ENCODE measurements at regions not wholly inside any gene's neighbourhood (a gene's known extent, or its start where the extent isn't known, plus 50 kb on each side); places are given as distances from the start of the nearest gene placed in this dataset.
"Not testable (repeated sequence)": the region's sequence is repeated elsewhere in the genome, so short reads cannot be mapped to it uniquely, and the experiment has no call there.

DNA sequence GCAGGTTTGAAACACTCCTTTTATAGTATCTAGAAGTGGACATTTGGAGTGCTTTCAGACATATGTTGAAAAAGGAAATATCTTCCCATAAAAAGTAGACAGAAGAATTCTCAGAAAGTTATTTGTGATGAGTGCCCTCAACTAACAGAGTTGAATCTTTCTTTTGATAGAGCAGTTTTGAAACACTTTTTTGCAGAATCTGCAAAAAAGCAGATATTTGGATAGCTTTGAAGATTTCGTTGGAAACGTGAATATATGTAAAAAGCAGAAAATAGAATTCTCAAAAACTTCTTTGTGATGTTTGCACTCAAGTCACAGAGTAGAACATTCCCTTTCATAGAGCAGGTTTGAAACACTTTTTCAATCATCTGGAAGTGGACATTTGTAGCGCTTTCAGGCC lies 676.4 kb upstream of the ZNF337 start:
- not testable (repeated sequence) for DNase-seq (ENCODE audit: low read depth in 2 of 2)

DNA sequence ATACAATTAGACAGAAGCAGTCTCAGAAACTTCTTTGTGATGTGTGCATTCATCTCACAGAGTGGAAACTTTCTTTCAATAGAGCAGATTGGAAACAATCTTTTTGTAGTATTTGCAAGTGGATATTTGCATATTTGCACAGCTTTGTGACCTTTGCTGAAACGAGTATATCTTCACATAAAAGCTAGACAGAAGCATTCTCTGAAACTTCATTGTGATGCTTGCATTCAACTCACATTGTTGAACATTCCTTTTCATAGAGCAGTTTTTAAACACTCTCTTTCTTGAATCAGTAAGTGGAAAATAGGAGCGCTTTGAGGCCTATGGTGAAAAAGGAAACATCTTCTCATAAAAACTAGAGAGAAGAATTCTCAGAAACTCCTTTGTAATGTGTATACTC lies 657.9 kb upstream of the ZNF337 start:
- DNase-seq (ENCODE audit: low read depth in 2 of 2): no peak

DNA sequence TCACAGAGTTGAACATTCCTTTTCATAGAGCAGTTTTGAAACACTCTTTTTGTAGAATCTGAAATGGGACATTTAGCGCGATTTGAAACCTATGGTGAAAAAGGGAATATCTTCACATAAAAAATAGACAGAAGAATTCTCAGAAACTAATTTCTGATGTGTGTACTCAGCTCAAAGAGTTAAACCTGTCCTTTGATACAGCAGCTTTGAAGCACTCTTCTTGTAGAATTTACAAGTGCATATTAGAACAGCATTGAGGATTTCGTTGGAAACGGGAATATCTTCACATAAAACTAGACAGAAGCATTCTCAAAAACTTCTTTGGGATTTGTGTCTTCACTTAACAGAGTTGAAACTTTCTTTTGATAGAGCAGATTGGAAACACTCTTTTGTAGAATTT lies 650.7 kb upstream of the ZNF337 start:
- no peak for DNase-seq (ENCODE audit: low read depth in 2 of 2)

DNA sequence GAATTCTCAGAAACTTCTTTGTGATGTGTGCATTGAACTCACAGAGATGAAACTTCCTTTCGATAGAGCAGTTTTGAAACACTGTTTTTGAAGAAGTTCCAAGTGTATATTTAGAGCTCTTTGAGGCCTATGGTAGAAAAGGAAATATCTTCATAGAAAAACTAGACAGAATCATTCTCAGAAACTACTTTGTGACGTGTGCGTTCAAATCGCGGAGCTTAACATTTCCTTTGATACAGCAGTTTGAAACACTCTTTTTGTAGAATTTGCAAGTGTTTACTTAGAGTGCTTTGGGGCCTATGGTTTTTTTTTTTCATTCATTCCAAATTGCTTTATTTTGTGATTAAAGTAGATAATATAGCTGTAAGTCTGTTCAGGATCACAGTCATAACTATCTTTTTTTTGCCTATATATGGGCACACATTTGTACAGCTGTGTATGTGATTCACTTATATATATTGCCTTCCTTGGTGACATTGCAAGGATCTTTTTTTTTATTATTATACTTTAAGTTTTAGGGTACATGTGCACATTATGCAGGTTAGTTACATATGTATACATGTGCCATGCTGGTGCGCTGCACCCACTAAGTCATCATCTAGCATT lies 643.9 kb upstream of the ZNF337 start:
- not testable (repeated sequence) for DNase-seq (ENCODE audit: low read depth in 2 of 2)

DNA sequence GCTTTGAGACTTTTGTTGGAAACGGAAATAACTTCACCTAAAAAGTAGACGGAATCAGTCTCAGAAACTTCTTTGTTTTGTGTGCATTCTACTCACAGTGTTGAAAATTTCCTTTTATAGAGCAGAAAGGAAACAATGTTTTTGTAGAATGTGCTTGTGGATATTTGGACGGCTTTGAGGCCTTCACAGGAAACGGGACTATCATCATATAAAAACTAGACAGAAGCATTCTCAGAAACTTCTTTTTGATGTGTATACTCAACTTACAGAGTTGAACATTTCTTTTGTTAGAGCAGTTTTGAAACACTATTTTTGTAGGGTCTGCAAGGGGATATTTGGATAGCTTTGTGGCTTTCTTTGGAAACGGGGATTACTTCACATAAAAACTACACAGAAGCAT lies 627.5 kb upstream of the ZNF337 start:
- no peak for DNase-seq (ENCODE audit: low read depth in 2 of 2)

DNA sequence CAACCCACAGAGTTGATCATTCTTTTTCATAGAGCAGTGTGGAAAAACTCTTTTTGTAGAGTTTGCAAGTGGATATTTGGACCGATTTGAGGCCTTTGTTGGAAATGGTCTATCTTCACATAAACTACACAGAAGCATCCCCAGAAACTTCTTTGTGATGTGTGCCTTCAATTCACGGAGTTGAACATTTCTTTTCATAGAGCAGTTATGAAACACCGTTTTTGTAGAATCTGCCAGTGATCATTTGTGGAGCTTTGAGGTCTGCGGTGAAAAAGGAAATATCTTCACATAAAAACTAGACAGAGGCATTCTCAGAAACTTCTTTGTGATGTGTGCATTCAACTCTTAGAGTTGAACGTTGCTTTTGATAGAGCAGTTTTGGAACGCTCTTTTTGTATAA lies 618.4 kb upstream of the ZNF337 start:
- no peak for DNase-seq (ENCODE audit: low read depth in 2 of 2)

DNA sequence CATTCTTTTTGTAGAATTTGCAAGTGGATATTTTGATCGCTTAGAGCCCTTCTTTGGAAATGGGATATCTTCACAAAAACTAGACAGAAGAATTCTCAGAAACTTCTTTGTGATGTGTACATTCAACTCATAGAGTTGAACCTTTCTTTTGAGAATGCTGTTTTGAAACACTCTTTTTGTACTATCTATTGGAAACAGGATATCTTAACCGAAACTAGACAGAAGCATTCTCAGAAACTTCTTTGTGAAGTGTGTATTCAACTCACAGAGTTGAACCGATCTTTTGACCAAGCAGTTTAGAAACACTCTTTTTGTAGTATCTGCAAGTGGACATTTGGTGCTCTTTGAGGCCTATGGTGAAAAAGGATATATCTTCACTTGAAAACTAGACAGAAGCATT lies 613.1 kb upstream of the ZNF337 start:
- DNase-seq (ENCODE audit: low read depth in 2 of 2): not testable (repeated sequence)

DNA sequence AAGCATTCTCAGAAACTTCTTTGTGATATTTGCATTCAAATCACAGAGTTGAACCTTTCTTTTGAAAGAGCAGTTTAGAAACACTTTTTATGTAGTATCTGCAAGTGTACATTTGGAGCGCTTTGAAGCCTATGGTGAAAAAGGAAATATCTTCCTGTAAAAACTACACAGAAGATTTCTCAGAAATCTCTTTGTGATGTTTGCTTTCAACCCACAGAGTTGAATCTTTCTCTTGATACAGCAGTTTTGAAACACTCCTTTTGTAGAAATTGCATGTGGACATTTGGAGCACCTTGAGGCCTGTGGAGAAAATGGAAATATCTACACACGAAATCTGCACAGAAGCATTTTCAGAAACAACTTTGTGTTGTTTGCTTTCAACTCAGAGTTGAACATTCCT lies 612.3 kb upstream of the ZNF337 start:
- no peak for DNase-seq (ENCODE audit: low read depth in 2 of 2)

DNA sequence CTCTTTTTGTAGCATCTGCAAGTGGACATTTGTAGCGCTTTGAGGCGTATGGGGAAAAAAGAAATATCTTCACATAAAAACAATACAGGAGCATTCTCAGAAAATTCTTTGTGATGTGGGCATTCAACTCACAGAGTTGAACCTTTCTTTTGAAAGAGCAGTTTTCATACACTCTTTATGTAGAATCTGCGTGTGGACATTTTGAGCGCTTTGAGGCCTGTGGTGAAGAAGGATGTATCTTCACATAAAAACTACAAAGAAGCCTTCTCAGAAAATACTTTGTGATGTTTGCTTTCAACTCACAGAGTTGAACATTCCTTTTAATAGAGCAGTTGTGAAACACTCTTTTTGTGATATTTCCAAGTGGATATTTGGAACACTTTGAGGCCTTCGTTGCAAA lies 598.4 kb upstream of the ZNF337 start:
- no peak for DNase-seq (ENCODE audit: low read depth in 2 of 2)

DNA sequence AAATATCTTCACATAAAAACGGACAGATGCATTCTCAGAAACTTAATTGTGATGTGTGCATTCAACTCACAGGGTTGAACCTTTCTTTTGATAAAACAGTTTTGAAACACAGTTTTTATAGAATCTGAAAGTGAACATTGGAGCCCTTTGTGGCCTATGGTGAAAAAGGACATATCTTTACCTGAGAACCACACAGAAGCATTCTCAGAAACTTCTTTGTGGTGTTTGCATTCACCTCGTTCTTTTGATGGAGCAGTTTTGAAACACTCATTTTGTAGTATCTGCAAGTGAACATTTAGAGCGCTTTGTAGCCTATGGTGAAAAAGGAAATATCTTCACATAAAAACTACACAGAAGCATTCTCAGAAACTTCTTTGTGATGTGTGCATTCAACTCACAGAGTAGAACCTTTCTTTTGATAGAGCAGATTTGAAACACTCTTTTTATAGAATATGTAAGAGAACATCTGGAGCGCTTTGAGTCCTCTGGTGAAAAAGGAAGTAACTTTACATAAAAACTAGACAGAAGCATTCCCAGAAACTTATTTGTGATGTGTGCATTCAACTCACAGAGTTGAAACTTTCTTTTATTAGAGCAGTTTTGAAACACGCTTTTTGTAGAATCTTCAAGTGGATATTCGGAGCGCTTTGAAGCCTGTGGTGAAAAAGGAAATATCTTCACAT lies 591.9 kb upstream of the ZNF337 start:
- DNase-seq (ENCODE audit: low read depth in 2 of 2): not testable (repeated sequence)

DNA sequence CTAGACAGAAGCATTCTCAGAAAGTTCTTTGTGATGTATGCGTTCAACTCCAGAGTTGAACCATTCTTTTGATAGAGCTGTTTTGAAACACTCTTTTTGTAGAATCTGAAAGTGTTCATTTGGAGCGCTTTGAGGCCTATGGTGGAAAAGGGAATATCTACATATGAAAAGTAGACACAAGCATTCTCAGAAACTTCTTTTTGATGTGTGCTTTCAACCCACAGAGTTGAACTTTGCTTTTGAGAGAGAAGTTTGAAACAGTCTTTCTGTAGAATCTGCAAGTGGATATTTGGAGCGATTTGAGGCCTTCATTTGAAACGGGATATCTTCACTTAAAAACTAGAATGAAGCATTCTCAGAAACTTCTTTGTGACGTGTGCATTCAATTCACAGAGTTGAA lies 582.6 kb upstream of the ZNF337 start:
- no peak for DNase-seq (ENCODE audit: low read depth in 2 of 2)

DNA sequence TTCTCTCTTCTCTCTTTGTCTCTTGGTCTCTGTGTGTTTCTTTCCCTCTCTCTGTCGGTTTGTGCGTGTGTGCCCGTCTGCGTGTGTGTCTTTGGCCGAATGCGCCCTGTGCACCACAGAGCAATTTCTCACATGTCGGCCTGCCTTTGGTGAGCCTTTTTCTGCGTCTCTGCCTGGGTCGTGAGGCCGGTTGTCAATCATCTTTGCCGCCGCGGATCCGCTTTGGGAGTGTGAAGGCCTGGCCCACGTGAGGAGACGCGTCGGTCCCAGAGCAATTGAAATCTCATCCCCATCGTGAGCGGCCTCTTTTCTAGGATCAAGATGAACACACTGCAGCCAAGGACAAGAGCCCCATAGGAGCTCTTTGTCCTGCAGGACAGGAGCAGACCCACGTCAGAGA lies 580.7 kb upstream of the ZNF337 start:
- no peak for DNase-seq (ENCODE audit: low read depth in 2 of 2)

DNA sequence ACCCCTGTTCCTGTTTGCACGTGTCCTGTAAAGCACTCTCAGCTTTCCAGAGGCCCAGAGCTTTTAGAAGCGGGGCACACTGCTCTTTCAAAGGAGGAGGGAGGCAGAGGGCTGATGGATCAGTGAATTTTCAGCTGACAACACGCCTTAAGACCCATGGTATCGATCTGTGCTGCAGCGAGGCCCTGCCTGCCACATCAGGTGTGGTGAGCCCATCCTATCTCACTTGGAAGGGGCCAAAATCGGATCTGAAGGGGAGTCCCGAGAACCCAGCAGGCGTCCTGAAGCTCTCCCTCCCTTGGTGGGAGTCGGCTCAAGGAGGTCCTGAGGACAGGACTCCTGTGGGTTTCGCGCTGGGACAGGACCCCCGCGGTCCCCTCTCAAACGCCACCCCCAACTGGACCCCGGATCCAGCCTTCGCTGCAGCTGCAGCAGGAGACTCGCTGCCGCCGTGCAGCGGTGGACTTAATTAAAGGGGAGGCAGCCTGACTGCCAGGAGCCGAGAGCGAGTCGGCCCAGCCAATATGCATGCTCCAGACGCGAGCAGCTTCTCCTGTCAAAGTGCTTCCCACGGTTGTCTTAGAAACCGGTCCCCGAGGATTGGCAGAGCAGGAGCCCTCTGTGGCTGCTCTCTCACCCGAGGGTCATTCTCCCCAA lies 580.0 kb upstream of the ZNF337 start:
- no peak for DNase-seq (ENCODE audit: low read depth in 2 of 2)

DNA sequence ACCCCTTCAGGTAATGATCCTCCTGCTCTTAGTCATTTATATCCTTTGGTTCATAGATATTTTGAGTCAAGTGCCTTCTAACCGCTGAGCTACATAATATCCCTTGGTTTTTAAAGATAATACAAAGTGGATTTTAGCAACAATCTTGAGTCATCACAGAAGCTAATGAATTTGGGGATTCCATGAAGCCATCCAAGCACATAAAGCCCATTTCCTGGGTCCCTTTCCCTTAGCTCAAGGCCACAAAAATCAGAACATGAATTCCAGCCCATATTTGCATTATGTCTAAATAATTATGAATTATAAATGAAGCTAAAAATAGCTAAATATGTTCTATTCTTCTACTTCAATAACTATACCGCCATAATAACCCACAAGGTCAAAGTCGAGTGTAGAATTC lies 572.1 kb upstream of the ZNF337 start:
- DNase-seq (ENCODE audit: low read depth in 2 of 2): not testable (repeated sequence)

DNA sequence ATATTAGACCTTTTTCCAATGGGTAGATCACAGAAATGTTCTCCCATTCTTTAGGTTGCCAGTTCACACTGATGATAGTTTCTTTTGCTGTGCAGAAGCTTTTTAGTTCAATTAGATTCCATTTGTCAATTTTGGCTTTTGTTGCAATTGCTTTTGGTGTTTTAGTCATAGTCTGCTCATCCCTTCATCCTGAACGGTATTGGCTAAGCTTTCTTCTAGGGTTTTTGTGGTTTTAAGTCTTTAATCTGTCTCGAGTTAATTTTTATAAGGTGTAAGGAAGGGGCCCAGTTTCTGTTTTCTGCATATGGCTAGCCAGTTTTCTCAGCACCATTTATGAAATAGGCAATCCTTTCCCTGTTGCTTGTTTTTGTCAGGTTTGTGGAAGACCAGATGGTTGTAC lies 564.3 kb upstream of the ZNF337 start:
- not testable (repeated sequence) for DNase-seq (ENCODE audit: low read depth in 2 of 2)

DNA sequence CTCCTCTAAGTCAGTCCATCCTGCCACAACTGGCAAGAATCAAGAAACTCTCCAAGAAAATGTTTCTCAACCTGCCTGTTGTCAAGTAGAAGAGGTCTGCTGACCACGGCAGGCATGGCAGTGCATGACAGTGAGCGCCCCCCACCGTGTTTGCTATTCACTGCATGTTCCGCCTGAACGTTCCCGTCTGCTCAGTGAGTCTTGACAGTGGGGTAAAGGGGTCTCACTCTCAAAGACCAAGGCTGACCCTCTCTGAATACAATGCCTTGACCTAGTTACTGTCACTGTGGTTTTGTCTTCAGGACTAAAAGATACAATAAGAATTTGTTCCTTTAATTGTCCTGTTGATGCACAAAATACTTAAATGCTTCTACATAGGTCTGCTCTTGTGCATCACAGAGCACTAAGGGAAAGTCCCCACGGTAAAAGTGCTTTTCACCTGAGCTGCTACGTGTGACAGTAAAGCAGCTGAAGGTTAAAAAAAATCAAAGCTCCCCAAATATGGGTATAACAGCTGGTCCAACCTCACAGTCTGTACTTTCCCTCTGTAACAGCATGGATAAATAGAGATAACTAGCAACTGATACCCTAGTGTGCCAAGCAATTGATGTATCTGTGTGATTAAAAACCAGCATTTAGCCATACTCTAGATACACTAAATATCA lies 555.8 kb upstream of the ZNF337 start:
- not testable (repeated sequence) for DNase-seq (ENCODE audit: low read depth in 2 of 2)

DNA sequence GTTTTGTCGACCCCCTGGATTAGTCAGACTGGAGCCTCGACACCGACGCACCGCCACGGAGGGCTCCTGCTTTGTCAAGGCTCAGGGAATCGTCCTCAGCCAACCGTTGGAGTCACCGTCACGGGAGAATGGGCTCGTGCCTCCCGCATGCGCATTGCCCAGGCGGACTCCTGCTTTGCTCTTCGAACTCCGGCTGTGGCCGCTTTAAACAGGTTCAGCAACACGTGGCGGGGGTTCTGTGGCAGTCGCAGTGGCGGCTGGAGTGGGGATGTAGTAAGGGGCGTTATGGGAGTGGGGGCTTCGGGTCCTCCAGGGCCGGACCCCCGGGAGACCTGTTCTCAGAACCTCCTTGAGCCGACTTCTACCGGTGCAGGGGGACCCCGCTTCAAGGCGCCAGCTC lies 554.7 kb upstream of the ZNF337 start:
- not testable (repeated sequence) for DNase-seq (ENCODE audit: low read depth in 2 of 2)

DNA sequence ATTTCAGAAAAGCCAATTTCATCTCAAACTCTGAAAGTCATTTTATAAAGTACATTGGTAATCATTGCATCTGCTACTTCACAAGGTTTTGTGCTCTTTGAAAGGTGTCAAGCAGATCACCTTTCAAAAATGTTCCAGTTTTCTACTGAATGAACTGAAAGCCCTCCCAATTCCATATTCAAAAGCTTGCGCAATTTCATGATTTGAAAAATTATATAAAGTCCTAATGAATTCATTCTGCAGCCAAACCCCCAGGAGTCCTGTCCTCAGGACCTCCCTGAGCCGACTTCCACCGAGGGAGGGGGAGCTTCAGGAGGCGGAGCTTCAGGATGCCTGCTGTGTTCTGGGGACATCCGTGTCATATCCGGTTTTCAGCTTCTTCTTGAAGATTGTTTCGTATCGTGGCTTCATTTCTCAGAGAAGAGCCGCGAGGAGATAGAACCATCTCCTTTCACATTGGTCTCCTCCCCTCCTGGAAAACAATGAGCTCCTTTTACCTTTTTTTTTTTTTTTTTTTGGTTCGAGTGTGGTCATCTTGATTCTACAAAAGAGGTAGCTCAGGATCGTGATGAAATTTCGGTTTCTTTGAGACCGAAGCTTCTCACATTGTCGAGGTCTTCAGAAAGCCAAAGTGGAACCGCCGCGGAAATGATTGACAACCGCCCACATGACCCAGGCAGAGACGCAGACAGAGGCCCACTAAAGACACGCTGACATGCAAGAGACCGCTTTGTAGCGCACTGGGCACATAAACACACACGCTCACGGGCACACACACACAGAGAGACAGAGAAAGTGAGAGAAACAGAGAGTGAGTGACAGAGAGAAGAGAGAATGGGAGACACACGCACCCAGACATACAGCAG lies 553.8 kb upstream of the ZNF337 start:
- not testable (repeated sequence) for DNase-seq (ENCODE audit: low read depth in 2 of 2)

DNA sequence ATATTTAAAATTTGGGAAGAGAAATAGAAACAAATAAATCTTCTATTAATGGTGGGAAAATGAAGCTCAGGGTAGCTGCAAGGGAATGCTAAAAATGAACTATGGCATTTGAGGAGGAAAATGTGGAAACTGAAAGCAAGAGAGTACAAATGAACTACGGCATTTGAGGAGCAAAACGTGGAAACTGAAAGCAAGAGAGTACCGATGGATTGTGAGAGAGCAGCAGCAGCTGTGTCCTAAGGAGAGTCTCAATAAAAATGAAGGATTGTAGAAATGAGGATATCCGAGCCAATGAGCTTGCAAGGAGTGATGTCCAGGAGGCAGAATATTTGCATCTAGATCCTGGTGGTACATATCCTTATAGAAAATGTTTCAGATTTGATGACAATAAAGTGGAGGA lies 547.1 kb upstream of the ZNF337 start:
- DNase-seq (ENCODE audit: low read depth in 2 of 2): no peak

DNA sequence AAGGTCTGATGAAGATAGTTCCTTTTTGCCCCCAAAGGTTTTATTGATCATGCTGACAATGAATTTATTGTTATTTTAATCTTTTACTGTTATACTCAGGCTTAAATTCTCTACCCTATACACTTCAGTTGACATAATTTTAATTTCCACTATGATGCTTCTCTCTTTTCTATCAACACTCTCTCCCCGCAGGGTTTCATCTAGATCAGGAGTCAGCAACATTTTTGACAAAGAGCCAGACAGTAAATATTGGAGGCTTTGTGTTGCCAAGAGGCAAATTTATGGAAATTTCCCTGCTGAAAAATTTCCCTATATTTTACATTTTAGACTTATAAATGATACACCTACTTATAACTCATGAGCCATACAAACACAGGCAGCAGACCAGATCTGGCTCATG lies 524.0 kb upstream of the ZNF337 start:
- DNase-seq (ENCODE audit: low read depth in 2 of 2): not testable (repeated sequence)

DNA sequence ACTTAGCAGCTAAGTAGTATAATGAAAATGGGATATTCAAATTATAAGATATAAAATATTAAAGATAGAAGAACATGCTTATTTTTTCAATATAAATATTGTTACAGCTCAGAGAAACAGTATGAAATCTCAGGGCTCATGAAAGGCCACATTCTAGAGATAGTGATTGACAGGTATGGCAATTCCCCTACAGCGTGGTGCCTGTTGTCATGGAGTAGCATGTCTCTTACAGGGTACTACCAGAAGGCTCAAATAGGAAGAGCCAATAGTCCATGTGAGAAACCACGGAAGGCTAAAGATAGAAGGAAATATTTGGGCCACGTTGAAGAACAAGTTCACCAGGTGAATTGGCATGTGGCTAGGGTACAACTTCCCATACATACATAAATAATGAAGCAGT lies 522.9 kb upstream of the ZNF337 start:
- not testable (repeated sequence) for DNase-seq (ENCODE audit: low read depth in 2 of 2)

DNA sequence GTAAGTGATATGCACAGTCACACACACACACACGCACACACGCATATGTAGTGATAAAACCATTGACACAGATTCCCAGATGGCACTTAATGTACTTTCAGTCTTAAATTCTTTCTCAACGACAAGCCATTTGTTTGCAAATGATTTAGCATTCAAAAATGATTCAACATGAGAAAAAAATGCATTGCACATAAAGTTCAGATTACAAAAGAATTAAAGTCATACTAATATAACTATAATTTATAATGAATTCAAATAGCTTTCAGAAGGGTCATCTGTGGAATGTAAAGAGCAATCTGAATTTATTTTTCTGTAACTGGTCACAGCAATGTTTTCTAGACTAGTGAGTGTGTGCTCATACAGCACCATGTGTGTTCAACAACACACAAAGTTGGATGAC lies 521.6 kb upstream of the ZNF337 start:
- no peak for DNase-seq (ENCODE audit: low read depth in 2 of 2)
